ENCODE measurements at regions not wholly inside any gene's neighbourhood (a gene's known extent, or its start where the extent isn't known, plus 50 kb on each side); places are given as distances from the start of the nearest gene placed in this dataset.

GRCh38 chr4:60366661-60367060 lies 833.5 kb upstream of the ADGRL3 start:
- TF ChIP-seq POLR2A (IDR thresholded peaks at IDR 0.05; ENCODE audit: low read length) = no peak
- TF ChIP-seq GATA1 (IDR thresholded peaks at IDR 0.05; ENCODE audit: low read depth, low read length) = no peak

All from erythroblast (primary cell).